HEK293T (cell line): ENCODE measurements at regions not wholly inside any gene's neighbourhood (a gene's known extent, or its start where the extent isn't known, plus 50 kb on each side); places are given as distances from the start of the nearest gene placed in this dataset.

Experiments used
- BHLHE40 ChIP-seq: fragments of 450-650 bp; IDR thresholded peaks from 2 replicates; pipeline ENCODE4 v1.6.1; 2016; ENCODE audit warnings: mild to moderate bottlenecking, moderate library complexity, borderline replicate concordance
- ELF4 ChIP-seq: fragments of 450-650 bp; IDR thresholded peaks from 2 replicates; pipeline ENCODE4 v1.6.1; 2017; ENCODE audit warnings: antibody characterized with exemption
- FOXA1 ChIP-seq: fragments of 450-650 bp; IDR thresholded peaks from 2 replicates; pipeline ENCODE4 v1.6.1; 2016; ENCODE audit warnings: mild to moderate bottlenecking
- FOXM1 ChIP-seq: fragments of 450-650 bp; IDR thresholded peaks from 2 replicates; pipeline ENCODE4 v1.6.1; 2017; ENCODE audit warnings: mild to moderate bottlenecking, borderline replicate concordance
- SP1 ChIP-seq: fragments of 450-650 bp; IDR thresholded peaks from 2 replicates; pipeline ENCODE4 v1.6.1; 2017
- SUZ12 ChIP-seq: fragments of 450-650 bp; IDR thresholded peaks from 2 replicates; pipeline ENCODE4 v1.6.1; 2016; ENCODE audit warnings: mild to moderate bottlenecking
- ZNF384 ChIP-seq: fragments of 450-650 bp; IDR thresholded peaks from 2 replicates; pipeline ENCODE4 v1.6.1; 2016
- TF ChIP-seq, protein P1 (sequence below): fragments of 450-650 bp; IDR thresholded peaks from 2 replicates; pipeline ENCODE4 v1.6.1; 2016

GRCh38 chr9:89850153-89850552 lies 245.3 kb downstream of the GADD45G start:
- no peak for TF ChIP-seq SUZ12
- TF ChIP-seq FOXM1, result no peak
- no peak for TF ChIP-seq FOXA1
- TF ChIP-seq SP1, result no peak
- TF ChIP-seq BHLHE40, result no peak
- TF ChIP-seq ZNF384, result no peak
- TF ChIP-seq, protein P1, sequence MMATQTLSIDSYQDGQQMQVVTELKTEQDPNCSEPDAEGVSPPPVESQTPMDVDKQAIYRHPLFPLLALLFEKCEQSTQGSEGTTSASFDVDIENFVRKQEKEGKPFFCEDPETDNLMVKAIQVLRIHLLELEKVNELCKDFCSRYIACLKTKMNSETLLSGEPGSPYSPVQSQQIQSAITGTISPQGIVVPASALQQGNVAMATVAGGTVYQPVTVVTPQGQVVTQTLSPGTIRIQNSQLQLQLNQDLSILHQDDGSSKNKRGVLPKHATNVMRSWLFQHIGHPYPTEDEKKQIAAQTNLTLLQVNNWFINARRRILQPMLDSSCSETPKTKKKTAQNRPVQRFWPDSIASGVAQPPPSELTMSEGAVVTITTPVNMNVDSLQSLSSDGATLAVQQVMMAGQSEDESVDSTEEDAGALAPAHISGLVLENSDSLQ, result no peak
- no peak for TF ChIP-seq ELF4
